B cell (primary cell): ENCODE measurements at regions not wholly inside any gene's neighbourhood (a gene's known extent, or its start where the extent isn't known, plus 50 kb on each side); places are given as distances from the start of the nearest gene placed in this dataset.

Experiments
- ATAC-seq: fragments of 200-7000 bp; cut with Tn5 transposase; one replicate; pipeline ENCODE4 v1.10.0; 2021; ENCODE audit warnings: low read depth, mild to moderate bottlenecking, moderate number of reproducible peaks, moderate library complexity
- CTCF ChIA-PET: fragments of 350-600 bp; sonication (Branson Sonifier 250); formaldehyde crosslinking; loops from one replicate; lab custom pipeline; 2021; ENCODE audit warnings: antibody characterized with exemption, inconsistent platforms; lab: Charles Lee
- POLR2A ChIA-PET: fragments of 350-600 bp; sonication (Branson Sonifier 250); formaldehyde crosslinking; loops from one replicate; lab custom pipeline; 2021; ENCODE audit warnings: antibody characterized with exemption; lab: Charles Lee
- DNase-seq: peaks from one replicate; pipeline ENCODE4 v3.0.0; 2013
- H2AFZ ChIP-seq: 2 replicates; pipeline ENCODE4 v1.6.1; 2012; ENCODE audit warnings: mild to moderate bottlenecking, low read depth, low read length; ENCODE audit not compliant: insufficient read depth, poor library complexity, severe bottlenecking
- H3K27ac ChIP-seq, 2 donors: 1 replicate in 1 of 2; 2 replicates in 1 of 2; pipeline ENCODE4 v1.5.1; 2012 to 2013; ENCODE audit warnings: low read length in 2 of 2, mild to moderate bottlenecking in 2 of 2, moderate library complexity in 1 of 2
- H3K27me3 ChIP-seq, 4 experiments: fragments of 200-600 bp in 1 of 4; sonication (generic) in 1 of 4; replicated peaks in 1 of 4; 1 replicate in 2 of 4; 2 replicates in 2 of 4; pipeline versions ENCODE4 v1.6.1 to v1.7.0; 2013 to 2016; ENCODE audit warnings: low read length in 3 of 4, mild to moderate bottlenecking in 2 of 4, mixed read lengths in 1 of 4, moderate library complexity in 1 of 4; ENCODE audit not compliant: insufficient read depth in 4 of 4, control insufficient read depth in 3 of 4; ENCODE audit errors: control extremely low read depth in 1 of 4
- H3K36me3 ChIP-seq, 2 experiments: replicated peaks in 1 of 2; 1 replicate in 1 of 2; 2 replicates in 1 of 2; pipeline versions ENCODE4 v1.6.1 to v1.7.1; 2013; ENCODE audit warnings: low read length in 1 of 2; ENCODE audit not compliant: insufficient read depth in 2 of 2, control insufficient read depth in 1 of 2; ENCODE audit errors: control extremely low read depth in 1 of 2, extremely low read depth in 1 of 2
- H3K4me1 ChIP-seq, 2 donors: fragments of 200-600 bp in 1 of 2; sonication (generic) in 1 of 2; 1 replicate in 1 of 2; 2 replicates in 1 of 2; pipeline versions ENCODE4 v1.5.1 to v1.6.1; 2013 to 2017; ENCODE audit warnings: low read length in 2 of 2; ENCODE audit not compliant: control insufficient read depth in 2 of 2, insufficient read depth in 2 of 2
- H3K4me2 ChIP-seq: replicated peaks from 2 replicates; pipeline ENCODE3; 2012; ENCODE audit warnings: mild to moderate bottlenecking, low read depth, low read length; ENCODE audit not compliant: poor library complexity, severe bottlenecking
- H3K4me3 ChIP-seq, 5 experiments: fragments of 200-600 bp in 1 of 5; sonication (generic) in 1 of 5; 1 replicate in 3 of 5; 2 replicates in 2 of 5; pipeline versions ENCODE4 v1.5.1 to v1.7.0; 2011 to 2016; ENCODE audit warnings: low read length in 4 of 5, mild to moderate bottlenecking in 4 of 5, low read depth in 2 of 5, control low read depth in 1 of 5, moderate library complexity in 1 of 5; ENCODE audit not compliant: insufficient read depth in 1 of 5; ENCODE audit errors: control extremely low read depth in 1 of 5, extremely low read depth in 1 of 5
- H3K79me2 ChIP-seq: fragments of 200-600 bp; sonication (generic); one replicate; pipeline ENCODE4 v1.6.0; 2016; ENCODE audit warnings: low read length; ENCODE audit not compliant: control insufficient read depth, insufficient read depth
- H3K9ac ChIP-seq: fragments of 200-600 bp; sonication (generic); 2 replicates; pipeline ENCODE4 v1.6.1; 2017; ENCODE audit warnings: mild to moderate bottlenecking, low read length, moderate library complexity
- H3K9me3 ChIP-seq, 3 donors: one replicate each; pipeline versions ENCODE4 v1.6.1 to v1.7.1; 2013; ENCODE audit warnings: low read length in 2 of 3; ENCODE audit not compliant: control insufficient read depth in 2 of 3, insufficient read depth in 1 of 3; ENCODE audit errors: control extremely low read depth in 1 of 3
- H4K20me1 ChIP-seq: 2 replicates; pipeline ENCODE4 v1.6.0; 2012; ENCODE audit warnings: mild to moderate bottlenecking, low read length; ENCODE audit not compliant: insufficient read depth, control insufficient read depth, poor library complexity, severe bottlenecking
- H3K27ac Mint-ChIP-seq: one replicate; pipeline ENCODE4 v1.8.0; 2021; ENCODE audit warnings: mixed read lengths
- H3K27me3 Mint-ChIP-seq: one replicate; pipeline ENCODE4 v1.8.0; 2021; ENCODE audit warnings: mixed read lengths
- H3K4me1 Mint-ChIP-seq: one replicate; pipeline ENCODE4 v1.8.0; 2021; ENCODE audit warnings: mixed read lengths
- H3K4me3 Mint-ChIP-seq: one replicate; pipeline ENCODE4 v1.8.0; 2021; ENCODE audit warnings: mixed read lengths
- H3K9me3 Mint-ChIP-seq: one replicate; pipeline ENCODE4 v1.8.0; 2022; ENCODE audit warnings: mixed read lengths; ENCODE audit not compliant: insufficient read depth
- CTCF ChIP-seq: fragments of 200-600 bp; IDR thresholded peaks from one replicate; pipeline ENCODE4 v1.8.0; 2022; ENCODE audit warnings: antibody characterized with exemption, mild to moderate bottlenecking
- EZH2 ChIP-seq: IDR thresholded peaks from 2 replicates; pipeline ENCODE4 v1.6.1; 2012; ENCODE audit warnings: borderline replicate concordance, low read depth, mild to moderate bottlenecking, moderate library complexity, low read length; ENCODE audit not compliant: insufficient read depth, poor library complexity, severe bottlenecking
- WGBS: methylation state at CpG from one replicate; pipeline ENCODE4 v1.1.5; 2013; ENCODE audit warnings: missing lambda C conversion rate; ENCODE audit not compliant: insufficient coverage; 5-methylcytosine and 5-hydroxymethylcytosine counted together
- intact Hi-C: fragments of 100-400 bp; cut with micrococcal nuclease; formaldehyde crosslinking; loops from one replicate; pipeline ENCODE4 v1.10.0; 2022

GRCh38 chr1:143691971-143692529 lies 279.7 kb downstream of the FAM72C start:
- H3K9me3 Mint-ChIP-seq: no peaks in the 10 kb centered on the region
- Histone ChIP-seq H4K20me1 (no peaks in the 10 kb centered on the region), H3K79me2 (no peaks in the 10 kb centered on the region), H3K4me1 (no peaks in the 10 kb centered on the region), H3K36me3 (no peaks in the 10 kb centered on the region), H2AFZ (no peak overlapping the region), H3K27me3 (peaks cover 0 to 22% (median 19%) of the 10 kb centered on the region in 4 experiments), H3K27ac (no peak overlapping the region), H3K4me2 (no peak overlapping the region), H3K9ac (no peak overlapping the region), H3K9me3 (peaks cover 0 to 12% (median 0%) of the 10 kb centered on the region in 3 donors), H3K4me3 (no peak overlapping the region)
- no peak overlapping the region for H3K27ac Mint-ChIP-seq
- H3K27me3 Mint-ChIP-seq: peaks cover 67% of the 10 kb centered on the region
- WGBS: 17% methylated on average over 24 of the region's 29 CpGs
- no peak for TF ChIP-seq EZH2
- no peak for TF ChIP-seq CTCF
- no peak overlapping the region for H3K4me3 Mint-ChIP-seq
- ChIA-PET POLR2A (no interaction called here), CTCF (no interaction called here)
- no peaks in the 10 kb centered on the region for H3K4me1 Mint-ChIP-seq
- intact Hi-C loops: no loop called here
- no peak for DNase-seq
- ATAC-seq: no peak

- intact Hi-C loops: no loop called here
- ChIA-PET POLR2A (no interaction called here), CTCF (no interaction called here)
- no peaks in the 10 kb centered on the region for H3K4me1 Mint-ChIP-seq
- H3K4me1 ChIP-seq: no peaks in the 10 kb centered on the region
- TF ChIP-seq EZH2 (no peak), CTCF (no peak)
- H3K27me3 ChIP-seq: peaks cover 0 to 22% (median 17%) of the 10 kb centered on the region in 4 experiments
- no peak overlapping the region for H3K27ac ChIP-seq
- no peaks in the 10 kb centered on the region for H3K79me2 ChIP-seq
- H3K4me2 ChIP-seq: no peak overlapping the region
- WGBS: 17% methylated on average over 27 of the region's 27 CpGs
- H3K4me3 ChIP-seq: no peak overlapping the region
- peaks cover 0 to 12% (median 0%) of the 10 kb centered on the region in 3 donors for H3K9me3 ChIP-seq
- H3K4me3 Mint-ChIP-seq: no peak overlapping the region
- H4K20me1 ChIP-seq: no peaks in the 10 kb centered on the region
- peaks cover 63% of the 10 kb centered on the region for H3K27me3 Mint-ChIP-seq
- DNase-seq: no peak
- H2AFZ ChIP-seq: no peak overlapping the region
- no peaks in the 10 kb centered on the region for H3K9me3 Mint-ChIP-seq
- ATAC-seq: no peak
- H3K9ac ChIP-seq: no peak overlapping the region
- no peak overlapping the region for H3K27ac Mint-ChIP-seq
- H3K36me3 ChIP-seq: no peaks in the 10 kb centered on the region
Observed at GRCh38 chr1:143691400-143691891, 280.3 kb downstream of the FAM72C start.
